ENCODE measurements at regions not wholly inside any gene's neighbourhood (a gene's known extent, or its start where the extent isn't known, plus 50 kb on each side); places are given as distances from the start of the nearest gene placed in this dataset.

DNA sequence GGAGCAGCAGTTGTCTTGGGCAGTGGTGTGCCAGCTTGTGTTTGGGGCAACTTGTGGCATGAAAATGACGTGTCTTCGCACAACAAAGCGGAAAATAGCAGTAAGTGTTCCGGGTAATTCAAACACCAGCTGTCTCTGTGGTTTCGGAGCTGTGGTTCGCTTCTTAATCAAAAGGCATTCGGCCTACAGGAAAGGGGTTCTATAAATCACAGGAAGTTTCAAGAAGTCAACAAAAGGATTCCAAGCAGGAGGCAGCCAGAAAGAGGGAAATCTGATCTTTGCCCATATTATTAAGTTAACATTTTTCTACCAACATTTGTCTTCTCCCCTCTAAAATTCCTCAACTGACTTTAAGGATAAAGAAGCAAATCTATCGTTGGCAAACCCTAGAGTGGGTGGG is 353.4 kb downstream of the FGFR2 start:
- Histone ChIP-seq H3K27me3 (no peaks in the 10 kb centered on the region), H3K4me1 (peaks cover 2 to 54% (median 4%) of the 10 kb centered on the region in 3 donors), H3K4me3 (no peak overlapping the region), H3K9me3 (no peaks in the 10 kb centered on the region), H3K36me3 (no peaks in the 10 kb centered on the region), H3K27ac (peak overlapping the region in 1 of 4 donors; percentile 16)
- WGBS, 2 donors: 34 to 56% methylated on average over 8 of the region's 8 CpGs
- intact Hi-C loops (cut with DNase I): no loop called here
- DNase-seq: no peak
- no peak for TF ChIP-seq POLR2A (IDR thresholded peaks at IDR 0.05)
- TF ChIP-seq, protein P1, sequence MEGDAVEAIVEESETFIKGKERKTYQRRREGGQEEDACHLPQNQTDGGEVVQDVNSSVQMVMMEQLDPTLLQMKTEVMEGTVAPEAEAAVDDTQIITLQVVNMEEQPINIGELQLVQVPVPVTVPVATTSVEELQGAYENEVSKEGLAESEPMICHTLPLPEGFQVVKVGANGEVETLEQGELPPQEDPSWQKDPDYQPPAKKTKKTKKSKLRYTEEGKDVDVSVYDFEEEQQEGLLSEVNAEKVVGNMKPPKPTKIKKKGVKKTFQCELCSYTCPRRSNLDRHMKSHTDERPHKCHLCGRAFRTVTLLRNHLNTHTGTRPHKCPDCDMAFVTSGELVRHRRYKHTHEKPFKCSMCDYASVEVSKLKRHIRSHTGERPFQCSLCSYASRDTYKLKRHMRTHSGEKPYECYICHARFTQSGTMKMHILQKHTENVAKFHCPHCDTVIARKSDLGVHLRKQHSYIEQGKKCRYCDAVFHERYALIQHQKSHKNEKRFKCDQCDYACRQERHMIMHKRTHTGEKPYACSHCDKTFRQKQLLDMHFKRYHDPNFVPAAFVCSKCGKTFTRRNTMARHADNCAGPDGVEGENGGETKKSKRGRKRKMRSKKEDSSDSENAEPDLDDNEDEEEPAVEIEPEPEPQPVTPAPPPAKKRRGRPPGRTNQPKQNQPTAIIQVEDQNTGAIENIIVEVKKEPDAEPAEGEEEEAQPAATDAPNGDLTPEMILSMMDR (IDR thresholded peaks at IDR 0.05): no peak

DNA sequence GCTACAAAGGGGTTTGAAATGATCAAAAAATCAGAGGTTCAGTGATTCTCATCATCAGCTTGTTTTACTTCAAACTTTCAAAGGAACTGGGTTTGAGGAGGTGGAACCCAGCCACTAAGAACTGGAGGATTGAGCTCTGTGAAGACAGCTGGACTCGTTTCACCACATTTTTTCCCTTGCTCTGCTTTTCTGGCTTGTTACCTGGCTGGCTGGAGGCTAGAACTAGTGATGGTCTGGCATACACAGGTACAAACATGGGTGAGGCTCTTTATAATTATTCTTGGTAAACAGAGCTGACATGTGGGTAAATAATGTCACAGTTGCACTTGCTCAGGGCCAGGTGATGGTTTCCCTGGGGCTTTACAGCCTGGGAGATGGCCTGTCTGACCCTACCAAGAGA is 352.5 kb downstream of the FGFR2 start:
- Histone ChIP-seq H3K36me3 (no peaks in the 10 kb centered on the region), H3K9me3 (no peaks in the 10 kb centered on the region), H3K4me1 (peaks cover 0 to 45% (median 4%) of the 10 kb centered on the region in 3 donors), H3K4me3 (no peak overlapping the region), H3K27me3 (no peaks in the 10 kb centered on the region), H3K27ac (peak overlapping the region in 2 of 4 donors; percentile 31 to 37)
- 33 to 56% methylated on average over 1 of the region's 1 CpG for WGBS, 2 donors
- no peak for DNase-seq
- TF ChIP-seq, protein P1 (IDR thresholded peaks at IDR 0.05): no peak
- no peak for TF ChIP-seq POLR2A (IDR thresholded peaks at IDR 0.05)
- intact Hi-C loops (cut with DNase I): no loop called here

DNA sequence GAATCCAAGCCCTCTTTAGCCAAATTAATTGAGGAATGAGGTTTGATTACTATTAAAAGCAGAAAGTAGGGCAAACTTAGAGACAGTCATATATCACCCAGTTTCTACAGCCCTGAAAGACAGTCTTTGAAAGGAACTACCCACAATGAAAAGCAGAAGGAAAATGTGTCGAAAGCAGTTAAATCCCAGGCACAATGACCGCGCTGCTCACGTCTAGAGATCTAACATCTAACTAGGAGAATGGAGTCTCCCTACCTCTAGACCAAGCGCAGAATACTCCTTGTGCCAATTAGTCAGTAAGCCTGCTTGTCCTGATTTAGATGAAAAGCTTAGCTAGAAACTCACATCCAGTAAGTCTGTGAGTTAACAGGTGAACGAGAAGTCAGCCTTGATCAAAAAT is 350.0 kb downstream of the FGFR2 start:
- H3K4me1 ChIP-seq: peaks cover 0 to 28% (median 0%) of the 10 kb centered on the region in 3 donors
- no peak overlapping the region for H3K4me3 ChIP-seq
- H3K36me3 ChIP-seq: no peaks in the 10 kb centered on the region
- H3K9me3 ChIP-seq: no peaks in the 10 kb centered on the region
- no peak overlapping the region for H3K27ac ChIP-seq
- TF ChIP-seq, protein P1 (IDR thresholded peaks at IDR 0.05): no peak
- no peak for TF ChIP-seq POLR2A (IDR thresholded peaks at IDR 0.05)
- whole genome bisulfite sequencing, 2 donors: 76 to 79% methylated on average over 6 of the region's 6 CpGs
- no peak for DNase-seq
- H3K27me3 ChIP-seq: no peaks in the 10 kb centered on the region
- intact Hi-C loops (cut with DNase I): no loop called here

DNA sequence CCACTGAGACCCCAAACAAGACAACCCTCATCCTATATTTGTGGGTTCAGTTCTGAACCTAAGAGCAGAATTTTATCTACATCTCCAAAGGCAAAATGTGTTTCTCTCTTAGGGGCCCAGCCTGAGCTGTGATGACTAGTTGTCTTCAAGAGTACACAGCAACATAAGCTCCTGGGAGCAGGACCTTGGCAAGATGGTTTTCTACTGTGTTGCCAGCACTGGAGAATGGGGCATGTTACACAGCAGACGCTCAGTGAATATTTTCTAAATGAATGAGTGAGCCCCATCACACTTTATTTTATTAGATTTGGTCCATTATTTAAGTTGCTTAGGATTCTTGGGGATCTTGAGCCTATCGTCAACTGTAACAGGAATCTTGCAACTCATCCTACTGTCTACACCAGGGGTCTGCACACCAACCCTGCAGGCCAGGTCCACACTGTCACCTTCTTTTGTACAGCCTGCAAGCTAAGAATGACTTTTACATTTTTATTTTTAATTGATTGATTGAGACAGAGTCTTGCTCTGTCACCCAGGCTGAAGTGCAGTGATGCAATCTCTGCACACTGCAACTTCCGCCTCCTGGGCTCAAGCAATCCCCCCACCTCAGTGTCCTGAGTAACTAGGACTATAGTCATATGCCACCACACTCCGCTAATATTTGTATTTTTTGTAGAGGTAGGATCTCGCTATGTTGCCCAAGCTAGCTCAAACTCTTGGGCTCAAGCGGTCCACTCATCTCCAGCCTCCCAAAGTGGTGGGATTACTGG is 347.1 kb downstream of the FGFR2 start:
- Histone ChIP-seq H3K36me3 (no peaks in the 10 kb centered on the region), H3K27me3 (no peaks in the 10 kb centered on the region), H3K4me1 (peaks cover 0 to 11% (median 0%) of the 10 kb centered on the region in 3 donors), H3K9me3 (no peaks in the 10 kb centered on the region), H3K4me3 (no peak overlapping the region), H3K27ac (no peak overlapping the region)
- no peak for TF ChIP-seq POLR2A (IDR thresholded peaks at IDR 0.05)
- TF ChIP-seq, protein P1 (IDR thresholded peaks at IDR 0.05): no peak
- no peak for DNase-seq
- 84 to 89% methylated on average over 6 of the region's 6 CpGs for WGBS, 2 donors
- intact Hi-C loops (cut with DNase I): no loop called here

DNA sequence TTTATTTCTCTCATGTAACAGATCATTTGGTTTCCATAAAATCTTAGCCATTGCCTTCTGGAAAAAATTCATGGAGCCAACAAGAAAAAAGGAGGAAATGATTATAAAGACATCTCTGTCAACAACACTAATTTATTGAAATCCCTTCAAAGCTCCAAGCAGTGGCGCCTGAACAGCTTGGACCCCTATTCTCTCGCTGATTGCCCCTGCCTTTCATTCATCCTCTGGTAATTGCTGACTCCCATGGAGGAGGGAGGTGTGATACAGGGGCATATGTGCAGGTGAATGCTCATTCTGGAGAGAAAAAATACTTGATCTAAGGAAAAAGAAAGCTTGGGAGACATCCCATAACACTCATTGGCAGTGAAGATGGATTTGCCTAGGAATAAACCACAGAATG is 345.5 kb downstream of the FGFR2 start:
- peaks cover 0 to 7% (median 0%) of the 10 kb centered on the region in 3 donors for H3K4me1 ChIP-seq
- no peak for TF ChIP-seq POLR2A (IDR thresholded peaks at IDR 0.05)
- TF ChIP-seq, protein P1 (IDR thresholded peaks at IDR 0.05): no peak
- no peaks in the 10 kb centered on the region for H3K9me3 ChIP-seq
- H3K27me3 ChIP-seq: no peaks in the 10 kb centered on the region
- WGBS, 2 donors: 79 to 90% methylated on average over 2 of the region's 2 CpGs
- intact Hi-C loops (cut with DNase I): no loop called here
- H3K4me3 ChIP-seq: no peak overlapping the region
- no peak for DNase-seq
- no peak overlapping the region for H3K27ac ChIP-seq
- H3K36me3 ChIP-seq: no peaks in the 10 kb centered on the region
